Ramos (cell line): ENCODE measurements at regions not wholly inside any gene's neighbourhood (a gene's known extent, or its start where the extent isn't known, plus 50 kb on each side); places are given as distances from the start of the nearest gene placed in this dataset.
"Not testable (repeated sequence)": the region's sequence is repeated elsewhere in the genome, so short reads cannot be mapped to it uniquely, and the experiment has no call there.

Experiments
- in situ Hi-C: fragments of 300-500 bp; cut with MboI; formaldehyde crosslinking; loops from one replicate; pipeline ENCODE4 v1.14.3; 2022; ENCODE audit warnings: low sequenced_read_pairs; ENCODE audit not compliant: unreplicated experiment

GRCh38 chr3:181916013-181916412 is 204.3 kb downstream of the SOX2 start:
- in situ Hi-C loops, result no loop called here

DNA sequence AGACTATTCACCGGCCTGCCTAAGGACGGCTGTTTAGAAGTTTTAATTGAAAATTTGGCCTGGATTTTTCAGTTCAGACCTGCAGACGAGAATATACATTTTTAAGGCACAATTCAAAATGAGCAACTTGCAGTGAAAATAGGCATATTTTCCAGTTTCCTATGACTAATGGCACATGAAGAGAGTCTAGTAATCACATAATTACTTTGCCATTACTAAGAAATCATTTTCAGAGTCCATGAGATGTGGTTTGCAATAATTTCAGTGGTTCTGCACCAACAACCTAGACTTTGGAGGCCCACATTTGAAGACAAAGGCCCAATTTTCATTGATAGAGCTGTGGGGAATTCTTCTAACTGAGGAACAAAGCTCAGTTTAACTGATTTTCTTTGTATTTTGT is 205.3 kb downstream of the SOX2 start:
- in situ Hi-C loops, result no loop called here

DNA sequence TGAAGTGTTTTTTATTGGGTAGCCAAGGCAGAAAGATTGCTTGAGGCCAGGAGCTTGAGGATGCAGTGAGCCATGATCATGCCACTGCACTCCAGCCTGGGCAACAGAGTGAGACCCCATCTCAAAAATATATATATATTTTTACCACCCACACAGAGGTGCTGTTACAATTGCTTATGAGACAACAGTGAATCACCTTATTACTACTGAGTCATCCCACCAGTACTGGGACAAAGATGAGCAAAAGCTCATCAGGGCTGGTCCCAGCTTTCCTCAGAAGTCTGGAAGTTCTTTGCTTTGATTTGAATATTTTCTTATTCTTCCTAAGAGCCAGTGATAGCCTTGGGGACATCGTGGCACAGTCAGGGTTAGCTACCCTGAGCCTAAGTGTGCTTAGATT is 207.7 kb downstream of the SOX2 start:
- in situ Hi-C loops, result no loop called here

GRCh38 chr3:181920409-181920808 is 208.7 kb downstream of the SOX2 start:
- in situ Hi-C loops, result no loop called here

GRCh38 chr3:181921220-181921619 is 209.5 kb downstream of the SOX2 start:
- in situ Hi-C loops, result no loop called here

DNA sequence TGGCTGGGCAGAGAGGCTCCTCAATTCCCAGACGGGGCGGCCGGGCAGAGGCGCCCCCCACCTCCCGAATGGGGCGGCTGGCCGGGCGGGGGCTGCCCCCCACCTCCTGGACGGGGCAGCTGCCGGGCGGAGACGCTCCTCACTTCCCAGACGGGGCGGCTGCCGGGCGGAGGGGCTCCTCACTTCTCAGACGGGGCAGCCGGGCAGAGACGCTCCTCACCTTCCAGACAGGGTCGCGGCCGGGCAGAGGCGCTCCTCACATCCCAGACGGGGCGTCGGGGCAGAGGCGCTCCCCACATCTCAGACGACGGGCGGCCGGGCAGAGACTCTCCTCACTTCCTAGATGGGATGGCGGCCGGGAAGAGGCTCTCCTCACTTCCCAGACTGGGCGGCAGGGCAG is 214.1 kb downstream of the SOX2 start:
- in situ Hi-C loops, result not testable (repeated sequence)

DNA sequence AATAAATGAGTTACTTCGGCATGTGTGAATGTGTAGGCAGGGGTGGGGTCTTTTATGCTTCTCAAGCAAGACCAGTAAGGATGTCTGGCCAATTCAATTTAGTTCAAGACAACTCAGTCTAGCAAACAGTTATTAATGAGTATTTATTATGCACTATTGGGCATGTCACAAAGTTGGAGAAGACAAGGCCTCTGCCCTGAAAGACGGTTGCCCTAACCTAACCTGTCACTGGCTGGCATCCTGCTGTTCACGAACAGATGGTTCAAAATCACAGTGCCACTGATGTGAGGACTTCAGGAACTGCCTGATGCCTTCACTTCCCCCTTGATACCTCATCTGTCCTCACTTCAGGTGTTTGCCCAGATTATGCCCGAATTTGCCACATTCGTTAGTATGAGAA is 217.8 kb downstream of the SOX2 start:
- in situ Hi-C loops, result no loop called here

DNA sequence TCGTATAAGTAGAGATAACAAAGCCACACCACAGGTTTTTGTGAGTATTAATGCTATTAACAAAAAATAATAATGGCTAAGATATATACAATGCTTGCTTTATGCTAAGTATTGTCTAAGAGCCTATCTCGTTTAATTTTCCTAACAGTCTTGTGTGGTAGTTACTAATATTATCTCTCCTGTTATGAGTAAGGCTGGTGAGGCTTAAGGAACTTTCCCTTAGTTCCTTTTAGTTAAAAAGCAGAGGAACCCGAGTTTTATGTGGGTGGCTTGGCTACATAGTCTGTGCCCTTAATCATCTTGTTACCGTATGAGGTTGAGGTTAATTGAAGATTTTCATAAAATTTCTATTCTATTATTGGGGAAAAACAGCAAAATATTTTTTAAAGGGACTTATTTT is 218.4 kb downstream of the SOX2 start:
- in situ Hi-C loops, result no loop called here

DNA sequence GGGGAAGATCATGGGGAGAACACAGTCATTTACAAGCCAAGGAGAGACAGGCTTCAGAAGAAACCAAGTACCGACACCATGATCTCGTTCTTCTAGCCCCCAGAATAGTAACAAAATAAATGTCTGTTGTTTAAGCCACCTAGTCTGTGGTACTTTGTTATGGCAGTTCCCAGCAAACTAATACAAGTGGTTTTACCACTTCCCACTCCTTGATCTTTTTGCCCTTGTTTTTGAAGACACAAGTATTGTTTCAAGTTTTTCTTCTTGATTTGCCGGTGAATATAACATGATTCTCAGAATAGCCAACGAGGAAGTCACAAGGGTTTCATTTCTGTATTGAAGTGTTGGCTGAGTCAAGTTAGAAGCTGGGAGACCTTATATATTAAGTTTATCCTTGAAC is 220.3 kb downstream of the SOX2 start:
- in situ Hi-C loops, result no loop called here

GRCh38 chr3:181933052-181933618 is 221.4 kb downstream of the SOX2 start:
- in situ Hi-C loops, result no loop called here

DNA sequence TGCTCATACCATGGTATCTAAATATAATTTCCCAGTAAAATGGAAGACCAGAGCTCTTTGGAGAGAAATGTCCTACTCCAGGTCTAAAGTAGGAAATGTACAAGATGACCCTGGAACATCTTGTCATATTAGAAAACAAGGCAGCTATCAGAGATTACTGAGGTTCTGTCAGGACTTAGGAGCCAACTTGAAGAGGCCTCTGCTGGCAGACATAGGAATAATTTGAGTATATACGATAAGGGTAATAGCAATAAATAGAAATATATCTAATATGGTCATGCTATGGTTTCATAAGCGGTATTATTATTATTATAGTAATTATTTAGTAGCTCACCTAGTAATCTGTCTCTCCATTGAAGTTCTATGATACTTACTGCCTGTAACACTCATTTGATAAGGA is 224.2 kb downstream of the SOX2 start:
- in situ Hi-C loops, result no loop called here

DNA sequence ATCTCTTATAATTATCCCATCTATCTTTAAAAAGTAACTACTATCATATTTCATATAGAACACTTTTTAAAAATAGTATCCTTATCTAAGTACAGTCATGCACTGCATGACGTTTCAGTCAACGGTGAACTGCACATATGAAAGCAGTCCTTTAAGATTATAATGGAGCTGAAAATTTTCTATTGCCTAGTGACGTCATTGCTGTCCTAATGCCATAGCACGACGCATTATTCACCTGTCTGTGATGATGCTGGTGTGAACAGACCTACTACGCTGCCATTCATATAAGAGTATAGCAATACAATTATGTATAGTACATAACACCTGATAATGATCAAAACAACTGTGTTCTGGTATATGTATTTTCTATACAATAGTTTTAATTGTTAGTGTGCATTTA is 225.0 kb downstream of the SOX2 start:
- in situ Hi-C loops, result no loop called here

DNA sequence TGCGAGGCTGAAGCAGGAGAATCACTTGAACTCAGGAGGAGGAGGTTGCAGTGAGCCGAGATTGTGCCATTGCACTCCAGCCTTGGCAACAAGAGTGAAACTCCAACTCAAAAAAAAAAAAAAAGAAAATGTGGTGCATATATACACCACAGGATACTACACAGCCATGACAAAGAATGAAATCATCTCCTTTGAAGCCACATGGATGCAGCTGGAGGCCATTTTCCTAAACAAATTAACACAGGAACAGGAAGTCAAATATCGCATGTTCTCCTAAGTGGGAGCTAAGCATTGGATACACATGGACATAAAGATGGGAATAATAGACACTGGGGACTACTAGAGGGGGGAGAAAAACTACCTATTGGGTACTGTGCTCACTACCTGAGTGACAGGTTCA is 226.9 kb downstream of the SOX2 start:
- in situ Hi-C loops, result not testable (repeated sequence)

GRCh38 chr3:181940703-181941102 is 229.0 kb downstream of the SOX2 start:
- in situ Hi-C loops, result no loop called here

- in situ Hi-C loops, result no loop called here
Observed at GRCh38 chr3:181941250-181941649, 229.5 kb downstream of the SOX2 start.

GRCh38 chr3:181943285-181943684 is 231.6 kb downstream of the SOX2 start:
- in situ Hi-C loops, result no loop called here

DNA sequence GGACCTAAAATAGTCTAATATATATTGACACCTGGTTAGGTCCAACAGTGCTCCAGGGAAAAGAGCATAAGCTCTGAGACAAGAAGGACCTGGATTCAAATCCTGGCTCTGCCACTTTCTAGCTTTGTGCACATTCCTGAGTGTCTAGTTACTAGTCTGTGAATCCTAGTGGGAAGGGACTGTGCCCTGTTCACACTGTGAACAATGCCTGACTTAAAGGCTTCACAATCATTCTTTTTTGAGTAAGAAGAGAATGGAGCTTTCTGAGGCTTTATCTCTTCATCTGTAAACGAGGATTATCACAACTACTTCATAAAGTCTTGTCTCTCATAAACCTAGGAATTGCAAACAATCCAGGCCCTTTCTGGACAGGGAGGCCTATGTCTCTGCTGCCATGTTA is 235.9 kb downstream of the SOX2 start:
- in situ Hi-C loops, result no loop called here

GRCh38 chr3:181948286-181948685 is 236.6 kb downstream of the SOX2 start:
- in situ Hi-C loops, result no loop called here

DNA sequence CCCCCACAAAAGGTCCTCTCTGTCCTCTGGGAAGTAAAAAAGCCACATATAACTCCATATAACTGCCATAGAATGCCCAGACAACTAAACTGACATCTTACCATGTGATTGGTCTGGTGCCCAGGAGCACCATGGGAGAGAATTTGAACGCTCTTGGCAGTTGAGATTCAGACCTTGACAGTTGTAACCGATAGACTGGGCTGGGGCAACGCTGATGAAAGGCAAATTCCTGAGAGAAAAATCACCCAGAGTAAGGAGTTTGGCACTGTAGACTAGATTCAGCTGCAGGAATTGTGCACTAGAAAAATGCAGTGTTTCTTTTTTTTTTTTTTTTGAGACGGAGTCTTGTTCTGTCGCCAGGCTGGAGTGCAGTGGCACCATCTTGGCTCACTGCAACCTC is 240.5 kb downstream of the SOX2 start:
- in situ Hi-C loops, result no loop called here

- in situ Hi-C loops, result no loop called here
Observed at GRCh38 chr3:181952929-181953328, 241.2 kb downstream of the SOX2 start.

DNA sequence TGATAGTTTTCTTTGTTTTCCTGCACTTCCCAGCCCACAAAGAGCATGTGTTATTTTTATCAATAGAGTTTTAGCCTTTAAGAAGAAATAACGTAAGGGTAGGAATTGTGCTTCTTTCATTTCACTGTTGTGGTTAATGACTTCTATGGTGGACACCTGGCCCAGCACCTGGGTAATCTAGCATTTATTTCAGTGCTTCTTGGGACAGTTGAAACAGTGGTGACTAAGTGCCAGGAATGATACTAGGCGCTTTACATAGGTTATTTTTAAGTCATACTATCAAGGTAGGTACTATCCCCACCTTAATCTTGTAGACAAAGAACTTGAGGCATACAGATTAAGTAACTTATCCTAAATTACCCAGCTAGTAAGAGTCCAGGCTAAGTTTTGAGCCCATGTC is 243.8 kb downstream of the SOX2 start:
- in situ Hi-C loops, result no loop called here

GRCh38 chr3:181956122-181956521 is 244.4 kb downstream of the SOX2 start:
- in situ Hi-C loops, result no loop called here

DNA sequence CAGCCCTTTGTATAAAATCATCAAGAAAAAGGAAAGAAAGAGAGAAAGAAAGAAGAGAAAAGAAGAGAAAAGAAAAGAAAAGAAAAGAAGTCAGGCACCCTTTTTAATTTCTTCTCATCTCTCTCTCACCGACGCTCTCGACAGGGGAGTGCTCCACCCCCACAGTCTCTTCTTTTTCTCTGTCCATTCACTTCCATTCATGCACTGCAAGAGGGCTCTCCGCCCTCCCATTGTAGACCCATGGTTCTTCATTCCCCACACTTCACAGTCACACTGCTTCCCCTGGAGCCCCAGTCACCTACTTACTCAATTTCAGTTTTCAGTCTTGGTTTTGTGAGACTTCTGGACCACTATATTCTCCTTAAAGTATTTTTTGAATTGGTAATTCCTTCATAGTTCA is 254.7 kb downstream of the SOX2 start:
- in situ Hi-C loops, result no loop called here
